Endothelial cell of umbilical vein (primary cell): ENCODE measurements at regions not wholly inside any gene's neighbourhood (a gene's known extent, or its start where the extent isn't known, plus 50 kb on each side); places are given as distances from the start of the nearest gene placed in this dataset.

Source experiments
- BruUV-seq: library from RNA; stranded (reverse); fragments of 400-500 nt; replicated peaks from 2 replicates; lab custom pipeline; 2021; lab: Mats Ljungman, UMichigan
- CTCF ChIA-PET: fragments of 300-600, 350-600 bp; sonication (Branson Sonifier 250); formaldehyde crosslinking; loops from one replicate; lab custom pipeline; 2021; ENCODE audit warnings: antibody characterized with exemption, inconsistent platforms; lab: Charles Lee
- POLR2A ChIA-PET: fragments of 300-600, 350-600 bp; sonication (Branson Sonifier 250); formaldehyde crosslinking; loops from one replicate; lab custom pipeline; 2021; ENCODE audit warnings: antibody characterized with exemption, inconsistent platforms; lab: Charles Lee
- DNase-seq: peaks from one replicate; pipeline ENCODE4 v3.0.0-alpha.2; 2011; ENCODE audit warnings: low read depth, low spot score
- FAIRE-seq: peaks from 2 replicates; lab custom pipeline; 2011; peaks lifted over from hg19 to GRCh38; lab: Jason Lieb, UNC
- H2AFZ ChIP-seq: 2 replicates; pipeline ENCODE4 v1.6.0; 2012; ENCODE audit warnings: low read depth, low read length, control low read depth, inconsistent platforms
- H3K27ac ChIP-seq: 2 replicates; pipeline ENCODE4 v1.5.1; 2011; ENCODE audit warnings: low read depth, mild to moderate bottlenecking, control low read depth, low read length, moderate library complexity; ENCODE audit not compliant: insufficient read depth
- H3K27me3 ChIP-seq, 2 experiments: 2 replicates each; pipeline versions ENCODE4 v1.6.0 to v1.6.1; 2011; ENCODE audit warnings: low read length in 2 of 2, mixed read lengths in 1 of 2; ENCODE audit not compliant: control insufficient read depth in 2 of 2, insufficient read depth in 2 of 2
- H3K36me3 ChIP-seq, 2 experiments: 2 replicates in 1 of 2; 3 replicates in 1 of 2; pipeline ENCODE4 v1.5.1; 2011; ENCODE audit warnings: low read length in 2 of 2, mild to moderate bottlenecking in 1 of 2, moderate library complexity in 1 of 2; ENCODE audit not compliant: control insufficient read depth in 2 of 2, insufficient read depth in 2 of 2; ENCODE audit errors: extremely low read depth in 1 of 2
- H3K4me1 ChIP-seq: 3 replicates; pipeline ENCODE4 v1.5.1; 2011; ENCODE audit warnings: mild to moderate bottlenecking, low read length; ENCODE audit not compliant: control insufficient read depth, insufficient read depth; ENCODE audit errors: extremely low read depth
- H3K4me2 ChIP-seq: 2 replicates; pipeline ENCODE4 v1.6.1; 2011; ENCODE audit warnings: low read length, control low read depth, mixed read lengths; ENCODE audit not compliant: insufficient read depth
- H3K4me3 ChIP-seq, 3 experiments: fragments of 200-600 bp in 1 of 3; sonication (generic), shearing (Covaris generic) in 1 of 3; replicated peaks in 1 of 3; 2 replicates each; pipeline ENCODE4 v1.5.1; 2011 to 2016; ENCODE audit warnings: control low read depth in 3 of 3, low read length in 3 of 3, mild to moderate bottlenecking in 2 of 3, inconsistent platforms in 1 of 3, low read depth in 1 of 3, moderate library complexity in 1 of 3; ENCODE audit not compliant: insufficient read depth in 1 of 3
- H3K79me2 ChIP-seq: 2 replicates; pipeline ENCODE4 v1.6.0; 2012; ENCODE audit warnings: low read length, inconsistent platforms; ENCODE audit not compliant: control insufficient read depth, insufficient read depth
- H3K9ac ChIP-seq: replicated peaks from 2 replicates; pipeline ENCODE3; 2011; ENCODE audit warnings: low read length, control low read depth; ENCODE audit not compliant: insufficient read depth; ENCODE audit errors: extremely low read depth
- H3K9me1 ChIP-seq: replicated peaks from 3 replicates; pipeline ENCODE4 v1.6.0; 2011; ENCODE audit warnings: mild to moderate bottlenecking, low read length; ENCODE audit not compliant: control insufficient read depth, insufficient read depth; ENCODE audit errors: extremely low read depth
- H3K9me3 ChIP-seq: replicated peaks from 2 replicates; pipeline ENCODE4 v1.5.1; 2012; ENCODE audit warnings: low read length, inconsistent platforms; ENCODE audit not compliant: control insufficient read depth, insufficient read depth
- H4K20me1 ChIP-seq: replicated peaks from 2 replicates; pipeline ENCODE3; 2011; ENCODE audit warnings: mild to moderate bottlenecking, low read length; ENCODE audit not compliant: control insufficient read depth, insufficient read depth; ENCODE audit errors: extremely low read depth
- EZH2 ChIP-seq: IDR thresholded peaks from 2 replicates; pipeline ENCODE4 v1.6.1; 2012; ENCODE audit warnings: borderline replicate concordance, low read depth, mild to moderate bottlenecking, moderate library complexity, low read length, inconsistent platforms; ENCODE audit not compliant: severe bottlenecking
- FOS ChIP-seq: IDR thresholded peaks from 2 replicates; pipeline ENCODE4 v1.6.1; 2011; ENCODE audit warnings: mild to moderate bottlenecking, low read length, moderate library complexity, borderline replicate concordance; ENCODE audit not compliant: insufficient read depth
- GATA2 ChIP-seq: IDR thresholded peaks from 2 replicates; pipeline ENCODE4 v1.7.0; 2011; ENCODE audit warnings: low read depth, mild to moderate bottlenecking, moderate library complexity, mixed read lengths, low read length; ENCODE audit not compliant: insufficient read length, insufficient read depth
- JUN ChIP-seq: IDR thresholded peaks from 2 replicates; pipeline ENCODE4 v1.6.1; 2011; ENCODE audit warnings: borderline replicate concordance, low read depth; ENCODE audit not compliant: insufficient read length, insufficient read depth
- MYC ChIP-seq: IDR thresholded peaks from one replicate; pipeline ENCODE4 v1.6.1; 2011; ENCODE audit warnings: mild to moderate bottlenecking, low read depth, low read length
- POLR2A ChIP-seq: IDR thresholded peaks from 2 replicates; pipeline ENCODE4 v1.6.1; 2012; ENCODE audit warnings: low read depth, mild to moderate bottlenecking, control low read depth, low read length
- POLR2AphosphoS5 ChIP-seq: IDR thresholded peaks from 2 replicates; pipeline ENCODE4 v1.6.1; 2012; ENCODE audit warnings: low read depth, mild to moderate bottlenecking, control low read depth, low read length, moderate library complexity; ENCODE audit not compliant: insufficient read depth
- dilution Hi-C: fragments of 300-500 bp; cut with MboI; formaldehyde crosslinking; loops from one replicate; pipeline ENCODE4 v1.15.0; 2019; ENCODE audit warnings: low sequenced_read_pairs; ENCODE audit not compliant: extremely low pct_ligation_motif_present
- intact Hi-C: fragments of 100-400 bp; cut with micrococcal nuclease; formaldehyde crosslinking; loops from one replicate; pipeline ENCODE4 v1.10.0; 2022
- TF ChIP-seq, protein P1 (sequence below), 2 donors: IDR thresholded peaks; 1 replicate in 1 of 2; 2 replicates in 1 of 2; pipeline ENCODE4 v1.5.1; 2011; ENCODE audit warnings: low read length in 2 of 2, mild to moderate bottlenecking in 2 of 2, moderate library complexity in 2 of 2, control low read depth in 1 of 2, inconsistent platforms in 1 of 2, low read depth in 1 of 2; ENCODE audit not compliant: insufficient read depth in 1 of 2; ENCODE audit errors: extremely low read depth in 1 of 2
- TF ChIP-seq, protein P2 (sequence below): IDR thresholded peaks from 2 replicates; pipeline ENCODE4 v1.6.1; 2011; ENCODE audit not compliant: insufficient read depth, insufficient read length

DNA sequence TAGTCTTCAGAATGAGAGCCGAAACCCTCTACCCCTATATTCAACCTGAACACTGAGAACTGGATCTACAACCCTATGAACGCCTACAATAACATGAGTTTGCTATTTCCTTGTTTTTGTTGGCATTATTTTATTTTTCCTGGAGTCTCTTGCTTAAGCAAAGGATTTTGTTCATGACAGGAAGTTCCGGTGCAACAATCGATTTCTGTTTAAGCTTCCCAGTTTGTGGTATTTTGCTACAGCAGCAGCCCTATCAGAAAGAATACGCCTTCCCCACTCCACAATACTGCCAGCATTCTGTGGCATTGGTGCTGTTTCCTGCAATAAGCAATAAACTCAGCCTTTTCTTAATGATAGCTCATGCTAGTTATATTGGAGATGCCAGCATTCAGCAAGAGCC lies 60.9 kb downstream of the NPY5R start:
- FAIRE-seq, result peak; percentile 86
- peak; percentile 49 for DNase-seq
- H2AFZ ChIP-seq, result peak overlapping the region; percentile 84

More for the DNA sequence above, 60.9 kb downstream of the NPY5R start:
- no TSS peak for BruUV-seq
- Histone ChIP-seq H3K27me3 (no peaks in the 10 kb centered on the region), H3K9me1 (no peaks in the 10 kb centered on the region), H3K9ac (no peak overlapping the region), H3K9me3 (no peaks in the 10 kb centered on the region), H4K20me1 (no peaks in the 10 kb centered on the region), H3K4me3 (no peak overlapping the region), H3K4me2 (peak overlapping the region; percentile 71), H3K27ac (no peak overlapping the region), H3K4me1 (peaks cover 4% of the 10 kb centered on the region), H3K36me3 (no peaks in the 10 kb centered on the region), H3K79me2 (no peaks in the 10 kb centered on the region)
- ChIA-PET CTCF (no interaction called here), POLR2A (no interaction called here)
- dilution Hi-C loops, result no loop called here
- TF ChIP-seq, protein P1, sequence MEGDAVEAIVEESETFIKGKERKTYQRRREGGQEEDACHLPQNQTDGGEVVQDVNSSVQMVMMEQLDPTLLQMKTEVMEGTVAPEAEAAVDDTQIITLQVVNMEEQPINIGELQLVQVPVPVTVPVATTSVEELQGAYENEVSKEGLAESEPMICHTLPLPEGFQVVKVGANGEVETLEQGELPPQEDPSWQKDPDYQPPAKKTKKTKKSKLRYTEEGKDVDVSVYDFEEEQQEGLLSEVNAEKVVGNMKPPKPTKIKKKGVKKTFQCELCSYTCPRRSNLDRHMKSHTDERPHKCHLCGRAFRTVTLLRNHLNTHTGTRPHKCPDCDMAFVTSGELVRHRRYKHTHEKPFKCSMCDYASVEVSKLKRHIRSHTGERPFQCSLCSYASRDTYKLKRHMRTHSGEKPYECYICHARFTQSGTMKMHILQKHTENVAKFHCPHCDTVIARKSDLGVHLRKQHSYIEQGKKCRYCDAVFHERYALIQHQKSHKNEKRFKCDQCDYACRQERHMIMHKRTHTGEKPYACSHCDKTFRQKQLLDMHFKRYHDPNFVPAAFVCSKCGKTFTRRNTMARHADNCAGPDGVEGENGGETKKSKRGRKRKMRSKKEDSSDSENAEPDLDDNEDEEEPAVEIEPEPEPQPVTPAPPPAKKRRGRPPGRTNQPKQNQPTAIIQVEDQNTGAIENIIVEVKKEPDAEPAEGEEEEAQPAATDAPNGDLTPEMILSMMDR (IDR thresholded peaks at IDR 0.05; ENCODE audit: extremely low read depth in 1 of 2, insufficient read depth in 1 of 2, low read depth in 1 of 2, low read length in 2 of 2), result no peak
- TF ChIP-seq FOS (no peak), JUN (no peak), EZH2 (no peak), POLR2AphosphoS5 (no peak), MYC (no peak), POLR2A (no peak), GATA2 (no peak)
- TF ChIP-seq, protein P2, sequence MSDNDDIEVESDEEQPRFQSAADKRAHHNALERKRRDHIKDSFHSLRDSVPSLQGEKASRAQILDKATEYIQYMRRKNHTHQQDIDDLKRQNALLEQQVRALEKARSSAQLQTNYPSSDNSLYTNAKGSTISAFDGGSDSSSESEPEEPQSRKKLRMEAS, result no peak
- intact Hi-C loops, result no loop called here
